Progenitor cell of endocrine pancreas (in vitro differentiated cells): ENCODE measurements at regions not wholly inside any gene's neighbourhood (a gene's known extent, or its start where the extent isn't known, plus 50 kb on each side); places are given as distances from the start of the nearest gene placed in this dataset.

ENCODE experiments used
- DNase-seq: peaks from one replicate; pipeline ENCODE4 v3.0.0; 2021; ENCODE audit warnings: low spot score; ENCODE audit not compliant: unreplicated experiment
- H3K27ac Mint-ChIP-seq: 2 replicates; pipeline ENCODE4 v1.8.0; 2021; ENCODE audit warnings: mild to moderate bottlenecking, moderate library complexity, mixed read lengths
- H3K27me3 Mint-ChIP-seq: 2 replicates; pipeline ENCODE4 v1.8.0; 2021; ENCODE audit warnings: mixed read lengths
- H3K36me3 Mint-ChIP-seq: 2 replicates; pipeline ENCODE4 v1.8.0; 2022; ENCODE audit warnings: mixed read lengths; ENCODE audit not compliant: insufficient read depth
- H3K4me1 Mint-ChIP-seq: 2 replicates; pipeline ENCODE4 v1.8.0; 2021; ENCODE audit warnings: low read depth, mixed read lengths
- H3K4me3 Mint-ChIP-seq: 2 replicates; pipeline ENCODE4 v1.8.0; 2021; ENCODE audit warnings: low read depth, mild to moderate bottlenecking, moderate library complexity, mixed read lengths
- H3K9me3 Mint-ChIP-seq: 2 replicates; pipeline ENCODE4 v1.8.0; 2021; ENCODE audit warnings: low read depth, mixed read lengths
- CTCF ChIP-seq: fragments of 200-600 bp; sonication (generic); IDR thresholded peaks from one replicate; pipeline ENCODE4 v1.5.0; 2021; ENCODE audit warnings: antibody characterized with exemption, mild to moderate bottlenecking; ENCODE audit not compliant: unreplicated experiment

- TF ChIP-seq CTCF, result no peak
- no peak for DNase-seq
- Mint-ChIP-seq H3K4me1 (no peaks in the 10 kb centered on the region), H3K27ac (no peak overlapping the region), H3K9me3 (peaks cover 15% of the 10 kb centered on the region), H3K36me3 (peaks cover 4% of the 10 kb centered on the region), H3K4me3 (no peak overlapping the region), H3K27me3 (no peaks in the 10 kb centered on the region)
Observed at GRCh38 chrX:44596277-44596676, 53.6 kb upstream of the FUNDC1 start.
